ENCODE measurements at regions not wholly inside any gene's neighbourhood (a gene's known extent, or its start where the extent isn't known, plus 50 kb on each side); places are given as distances from the start of the nearest gene placed in this dataset.
A peak's percentile ranks its signal among the peaks of the same experiment; 100 is the strongest.

DNA sequence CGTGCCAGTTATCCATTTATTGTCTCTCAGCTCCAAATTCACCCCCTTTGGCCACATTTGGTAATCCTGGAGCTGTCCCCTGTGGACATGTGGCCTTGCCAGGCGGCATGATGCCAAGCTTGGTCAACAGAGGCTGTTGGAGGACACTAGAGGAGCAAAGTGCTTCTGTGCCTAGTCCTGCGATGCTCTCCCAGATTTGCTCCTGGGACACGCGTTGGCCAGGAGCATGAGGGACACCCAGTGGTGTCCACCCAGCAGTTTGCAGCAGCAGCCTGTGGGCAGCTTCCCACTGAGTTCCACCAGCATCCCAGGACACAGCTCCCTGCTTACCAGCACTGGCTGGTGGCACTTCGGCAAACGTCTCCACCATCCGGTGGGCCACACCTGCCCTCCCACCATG lies 55.5 kb upstream of the STEAP1B start:
- DNase-seq = no peak
- in situ Hi-C loops (cut with HindIII; ENCODE audit: low pct_ligation_motif_present, low pct_unique_long_range_greater_than_20kb, low sequenced_read_pairs) = loop anchor here (25.0 kb wide), 1 partner anchor 182 kb away; the partner anchor contains the start of gene IL6

DNA sequence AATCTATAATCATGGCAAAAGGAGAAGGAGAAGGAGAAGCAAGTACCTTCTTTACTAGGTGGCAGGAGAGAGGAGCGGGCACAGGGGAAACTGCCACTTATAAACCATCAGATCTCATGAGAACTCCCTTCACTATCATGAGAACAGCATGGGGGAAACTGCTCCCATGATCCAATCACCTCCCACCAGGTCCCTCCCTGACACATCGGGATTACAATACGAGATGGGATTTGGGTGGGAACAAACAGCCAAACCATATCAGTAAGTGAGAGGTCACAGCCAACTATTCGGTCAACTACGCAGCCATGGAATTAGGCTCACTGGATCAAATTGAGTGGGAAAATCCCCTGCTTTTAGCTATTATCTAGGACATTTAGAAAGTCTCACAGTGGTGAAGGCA lies 54.2 kb upstream of the STEAP1B start:
- no peak for DNase-seq
- in situ Hi-C loops (cut with HindIII; ENCODE audit: low pct_ligation_motif_present, low pct_unique_long_range_greater_than_20kb, low sequenced_read_pairs) = loop anchor here (25.0 kb wide), 1 partner anchor 183 kb away; the partner anchor contains the start of gene IL6

DNA sequence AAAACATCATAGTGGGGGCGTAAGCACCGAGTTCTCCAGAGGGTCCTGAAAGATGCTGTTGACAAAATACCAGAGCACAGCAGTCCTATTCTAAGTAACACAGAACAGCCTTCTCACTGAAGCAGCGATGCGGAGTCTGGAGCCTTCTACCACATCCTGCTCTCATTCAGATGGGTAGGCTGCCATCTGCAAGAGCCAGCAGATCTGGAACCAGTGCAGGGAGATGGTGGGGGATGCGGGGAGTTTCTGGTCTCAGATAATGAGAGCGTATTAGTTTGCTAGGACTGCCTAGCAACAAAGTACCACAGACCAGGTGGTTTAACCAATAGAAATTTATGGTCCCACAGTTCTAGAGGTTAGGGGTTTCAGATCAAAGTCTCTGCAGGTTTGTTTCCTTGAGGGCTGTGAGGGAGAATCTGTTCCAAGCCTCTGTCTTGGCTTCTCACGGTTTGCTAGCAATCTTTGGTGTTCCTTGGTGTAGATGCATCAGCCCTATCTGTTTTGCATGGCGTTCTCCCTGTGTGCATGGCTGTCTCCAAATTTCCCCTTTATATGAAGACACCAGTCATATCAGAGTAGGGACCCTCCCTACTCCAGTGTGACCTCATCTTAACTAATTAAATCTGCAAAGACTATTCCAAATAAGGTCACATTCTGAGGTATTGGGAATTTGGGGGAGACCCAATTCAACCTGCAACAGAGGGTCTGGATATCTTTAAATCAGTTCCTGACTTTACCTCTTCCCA lies 52.0 kb upstream of the STEAP1B start:
- DNase-seq = no peak
- in situ Hi-C loops (cut with HindIII; ENCODE audit: low pct_ligation_motif_present, low pct_unique_long_range_greater_than_20kb, low sequenced_read_pairs) = loop anchor here (25.0 kb wide), 1 partner anchor 185 kb away; the partner anchor contains the start of gene IL6

DNA sequence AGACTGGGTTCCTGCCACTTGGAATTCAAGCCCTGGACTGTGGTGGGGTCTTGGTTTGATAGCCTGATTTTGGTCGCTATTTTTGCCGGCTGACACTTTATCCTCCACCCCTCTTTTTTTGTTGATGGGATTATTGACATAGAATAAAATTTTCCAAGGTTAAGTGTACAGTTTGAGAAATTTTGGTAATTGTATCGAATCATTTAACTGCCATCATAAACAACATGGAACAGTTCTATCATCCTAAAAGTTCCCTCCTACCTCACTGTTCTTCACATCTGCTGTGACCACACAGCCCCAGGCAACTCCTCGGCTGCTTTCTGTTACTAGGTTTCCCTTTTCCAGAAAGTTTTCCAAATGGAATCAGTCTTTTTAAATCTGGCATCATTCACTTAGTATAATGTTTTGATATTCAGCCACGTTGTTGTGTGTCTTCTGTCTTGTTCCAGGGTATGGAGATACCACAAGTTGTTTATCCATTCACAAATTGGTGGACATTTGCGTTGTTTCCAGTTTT lies 50.6 kb upstream of the STEAP1B start:
- in situ Hi-C loops (cut with HindIII; ENCODE audit: low pct_ligation_motif_present, low pct_unique_long_range_greater_than_20kb, low sequenced_read_pairs) = loop anchor here (25.0 kb wide), 1 partner anchor 187 kb away; the partner anchor contains the start of gene IL6
- DNase-seq = no peak

DNA sequence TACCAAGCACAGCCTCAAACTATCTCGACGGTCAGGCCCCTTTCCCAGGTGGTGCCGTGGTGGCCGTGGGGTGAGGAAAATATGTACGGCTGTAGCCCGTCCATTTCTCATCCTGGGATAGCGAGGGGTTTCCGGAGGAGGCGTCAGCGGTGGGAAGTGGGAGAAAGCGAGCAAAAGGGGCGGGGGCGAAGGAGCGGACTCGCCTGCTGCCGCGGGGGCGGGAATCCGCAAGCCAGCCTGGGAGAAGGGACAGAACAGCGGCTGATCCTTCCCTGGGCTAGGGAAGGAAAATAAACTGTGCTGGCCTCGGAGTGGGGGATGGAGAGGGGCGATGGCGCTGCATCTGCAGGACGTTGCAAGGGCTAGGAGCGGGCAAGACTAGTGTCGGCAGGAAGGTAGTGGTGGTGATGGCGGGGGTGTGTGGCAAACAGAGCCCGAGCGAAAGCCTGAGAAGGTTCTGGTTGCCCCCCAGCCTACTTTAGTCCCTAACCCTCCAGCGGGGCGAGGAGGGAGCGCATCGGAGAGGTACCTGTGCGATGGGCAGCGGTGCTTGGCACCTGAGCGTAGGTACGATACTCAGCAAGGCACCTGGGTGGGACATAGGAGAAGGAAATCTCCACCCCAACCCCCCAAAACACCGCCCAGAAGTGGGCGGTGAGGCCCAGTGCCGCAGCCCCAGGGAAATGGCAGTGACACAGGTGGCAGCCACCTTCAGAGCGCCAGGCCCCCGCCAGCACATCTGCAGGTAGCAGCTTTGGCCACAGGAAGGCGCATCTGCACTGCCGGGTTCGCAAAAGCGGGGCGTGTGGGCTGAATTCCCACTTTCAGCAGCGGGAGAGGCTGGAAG lies 49.9 kb upstream of the STEAP1B start:
- peak; percentile 48 for DNase-seq
- in situ Hi-C loops (cut with HindIII; ENCODE audit: low pct_ligation_motif_present, low pct_unique_long_range_greater_than_20kb, low sequenced_read_pairs) = loop anchor here (25.0 kb wide), 1 partner anchor 187 kb away; the partner anchor contains the start of gene IL6
